Nephron (organoid): ENCODE measurements at regions not wholly inside any gene's neighbourhood (a gene's known extent, or its start where the extent isn't known, plus 50 kb on each side); places are given as distances from the start of the nearest gene placed in this dataset.

Experiments
- H3K27ac Mint-ChIP-seq, 3 experiments: 2 replicates each; pipeline ENCODE4 v1.8.0; 2020; ENCODE audit warnings: mixed read lengths in 3 of 3, mild to moderate bottlenecking in 2 of 3, moderate library complexity in 1 of 3
- H3K27me3 Mint-ChIP-seq: 2 replicates; pipeline ENCODE4 v1.8.0; 2021; ENCODE audit warnings: low read depth, mild to moderate bottlenecking, moderate library complexity, mixed read lengths
- H3K36me3 Mint-ChIP-seq: 2 replicates; pipeline ENCODE4 v1.8.0; 2020; ENCODE audit warnings: low read depth, mixed read lengths
- H3K4me1 Mint-ChIP-seq: 2 replicates; pipeline ENCODE4 v1.8.0; 2020; ENCODE audit warnings: mixed read lengths
- H3K4me3 Mint-ChIP-seq, 3 experiments: 2 replicates each; pipeline ENCODE4 v1.8.0; 2020; ENCODE audit warnings: mild to moderate bottlenecking in 3 of 3, mixed read lengths in 3 of 3, moderate library complexity in 2 of 3
- H3K9me3 Mint-ChIP-seq: 2 replicates; pipeline ENCODE4 v1.8.0; 2020; ENCODE audit warnings: mixed read lengths
- CTCF ChIP-seq, 3 experiments: fragments of 200-600 bp; sonication (generic); IDR thresholded peaks; one replicate each; pipeline ENCODE4 v1.5.0; 2021; ENCODE audit warnings: antibody characterized with exemption in 3 of 3; ENCODE audit not compliant: unreplicated experiment in 3 of 3

DNA sequence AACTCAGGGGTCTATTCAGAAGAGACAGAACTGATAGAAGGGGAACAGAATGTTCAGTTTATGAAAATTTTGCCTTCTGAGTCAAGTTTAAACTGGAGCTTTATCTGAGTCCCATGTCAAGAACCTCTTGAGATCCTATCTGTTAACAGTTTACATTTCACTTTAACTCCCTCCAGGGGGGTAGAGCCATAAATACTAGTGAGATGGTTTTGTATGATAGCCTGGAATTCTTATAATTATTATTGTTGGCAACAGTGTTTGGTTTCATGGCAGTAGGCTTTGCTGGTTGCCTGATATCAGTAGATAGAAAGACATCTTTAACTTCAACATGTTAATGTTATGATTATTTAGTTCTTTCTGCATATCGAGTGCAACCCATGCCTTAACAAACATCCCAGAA, 498.5 kb downstream of the INSC start:
- H3K4me1 Mint-ChIP-seq, result peaks cover 50% of the 10 kb centered on the region
- no peak for TF ChIP-seq CTCF (IDR thresholded peaks at IDR 0.05; ENCODE audit: unreplicated experiment in 3 of 3)
- no peak overlapping the region for H3K4me3 Mint-ChIP-seq
- H3K27ac Mint-ChIP-seq, result peak overlapping the region; percentile 0 to 59 (median 51)
- H3K27me3 Mint-ChIP-seq, result peaks cover 4% of the 10 kb centered on the region
- H3K36me3 Mint-ChIP-seq, result no peaks in the 10 kb centered on the region
- no peaks in the 10 kb centered on the region for H3K9me3 Mint-ChIP-seq

GRCh38 chr11:15613789-15614188, 499.1 kb downstream of the INSC start:
- Mint-ChIP-seq H3K27me3 (peaks cover 4% of the 10 kb centered on the region), H3K36me3 (no peaks in the 10 kb centered on the region), H3K9me3 (no peaks in the 10 kb centered on the region), H3K4me3 (no peak overlapping the region), H3K27ac (peak overlapping the region; percentile 0 to 59 (median 51)), H3K4me1 (peaks cover 44% of the 10 kb centered on the region)
- TF ChIP-seq CTCF (IDR thresholded peaks at IDR 0.05; ENCODE audit: unreplicated experiment in 3 of 3), result no peak

GRCh38 chr11:15615398-15616096, 500.8 kb downstream of the INSC start:
- H3K4me1 Mint-ChIP-seq, result peaks cover 33% of the 10 kb centered on the region
- no peaks in the 10 kb centered on the region for H3K36me3 Mint-ChIP-seq
- H3K9me3 Mint-ChIP-seq, result no peaks in the 10 kb centered on the region
- peaks cover 4% of the 10 kb centered on the region for H3K27me3 Mint-ChIP-seq
- peak overlapping the region in 1 of 3 experiments; percentile 4 for H3K27ac Mint-ChIP-seq
- no peak for TF ChIP-seq CTCF (IDR thresholded peaks at IDR 0.05; ENCODE audit: unreplicated experiment in 3 of 3)
- no peak overlapping the region for H3K4me3 Mint-ChIP-seq

DNA sequence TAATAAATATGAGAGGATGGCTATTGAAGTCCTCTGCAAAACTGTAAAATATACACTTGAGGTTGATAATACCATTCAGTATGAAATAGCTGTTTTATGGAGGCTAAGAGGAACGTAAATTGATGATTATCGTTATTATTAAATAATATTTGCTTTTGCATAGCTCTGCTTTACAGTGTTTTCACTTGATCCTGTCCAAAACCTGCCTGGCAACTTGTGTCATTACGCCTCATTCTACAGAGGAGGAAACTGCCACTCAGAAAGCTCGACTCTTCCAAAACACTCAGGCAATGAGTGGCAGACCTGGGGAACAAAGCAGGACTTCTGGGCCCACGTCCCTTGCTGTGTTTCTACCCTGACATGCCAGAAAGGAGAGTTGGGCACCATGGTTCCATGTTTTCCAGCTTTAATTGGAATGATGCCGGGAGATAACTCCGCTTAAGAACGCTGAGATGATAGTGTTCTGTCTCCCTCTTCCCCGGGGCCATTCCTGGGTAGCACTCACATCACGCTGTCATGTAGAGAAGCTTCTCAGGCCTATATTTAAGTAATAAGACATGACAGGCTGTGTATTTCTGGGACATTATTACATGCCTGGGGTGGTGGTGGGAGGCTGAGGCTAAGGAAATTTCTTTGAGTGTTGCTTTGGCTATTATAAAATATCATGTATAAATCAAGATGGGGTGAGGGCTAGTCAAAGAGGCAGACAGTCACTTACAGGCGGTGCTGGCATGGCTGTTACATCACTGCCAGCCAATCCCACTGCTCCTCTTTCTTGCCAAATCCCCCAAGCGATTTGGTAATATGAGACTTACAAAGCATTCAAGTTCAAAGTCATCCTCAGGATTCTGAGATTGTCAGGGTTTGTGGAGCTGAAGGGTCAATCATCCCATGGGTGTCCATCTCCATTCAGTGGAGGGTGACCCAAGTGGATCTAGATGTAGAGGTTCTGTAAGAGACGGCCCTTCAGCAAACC, 501.7 kb downstream of the INSC start:
- H3K4me1 Mint-ChIP-seq, result peaks cover 29% of the 10 kb centered on the region
- no peak overlapping the region for H3K4me3 Mint-ChIP-seq
- peaks cover 9% of the 10 kb centered on the region for H3K27me3 Mint-ChIP-seq
- H3K36me3 Mint-ChIP-seq, result no peaks in the 10 kb centered on the region
- no peak for TF ChIP-seq CTCF (IDR thresholded peaks at IDR 0.05; ENCODE audit: unreplicated experiment in 3 of 3)
- no peaks in the 10 kb centered on the region for H3K9me3 Mint-ChIP-seq
- no peak overlapping the region for H3K27ac Mint-ChIP-seq

GRCh38 chr11:15617126-15617525, 502.4 kb downstream of the INSC start:
- no peak overlapping the region for H3K27ac Mint-ChIP-seq
- peaks cover 9% of the 10 kb centered on the region for H3K27me3 Mint-ChIP-seq
- TF ChIP-seq CTCF (IDR thresholded peaks at IDR 0.05; ENCODE audit: unreplicated experiment in 3 of 3), result no peak
- no peak overlapping the region for H3K4me3 Mint-ChIP-seq
- H3K4me1 Mint-ChIP-seq, result peaks cover 22% of the 10 kb centered on the region
- no peaks in the 10 kb centered on the region for H3K36me3 Mint-ChIP-seq
- no peaks in the 10 kb centered on the region for H3K9me3 Mint-ChIP-seq
